IPS-NIHi7 (cell line): ENCODE measurements at regions not wholly inside any gene's neighbourhood (a gene's known extent, or its start where the extent isn't known, plus 50 kb on each side); places are given as distances from the start of the nearest gene placed in this dataset.

Experiments
- DNase-seq: peaks from one replicate; pipeline ENCODE4 v3.0.0; 2012; ENCODE audit warnings: mixed read lengths; ENCODE audit errors: extremely low spot score

DNA sequence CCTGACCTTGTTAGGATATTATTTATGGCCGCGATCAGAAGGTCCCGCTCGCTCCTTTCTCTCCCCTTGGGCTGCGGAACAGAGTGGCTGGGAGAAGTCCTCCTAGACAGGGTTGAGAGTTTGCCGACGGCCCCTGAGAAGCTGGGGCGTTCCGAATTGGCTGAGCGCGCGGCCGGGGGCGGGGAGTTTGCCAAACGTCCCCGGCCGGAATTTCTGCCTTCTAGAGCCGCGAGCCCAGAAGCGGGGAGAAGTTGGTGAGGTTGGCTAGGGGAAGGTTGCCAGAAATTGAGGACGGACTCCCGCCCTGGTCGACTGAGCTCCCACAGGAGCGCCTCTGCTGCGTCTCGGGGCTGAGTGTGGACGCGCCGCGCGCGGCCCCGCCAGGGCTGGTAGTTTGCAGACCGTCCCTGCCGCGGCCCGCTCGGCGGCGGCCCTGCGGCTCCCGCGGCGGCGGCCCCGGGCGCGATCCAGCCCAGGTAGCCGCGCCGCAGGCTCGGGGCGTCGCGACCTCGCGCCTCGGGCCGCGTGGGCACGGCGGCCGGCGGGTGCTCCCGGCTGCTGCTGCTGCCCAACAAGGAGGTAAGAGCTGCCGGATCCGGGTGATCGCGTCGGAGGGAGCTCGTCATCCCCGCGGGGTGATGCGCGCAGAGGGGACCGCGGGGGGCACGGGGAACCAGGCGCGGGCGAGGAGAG, 134.0 kb upstream of the MGAT5 start:
- peak; percentile 90 for DNase-seq

DNA sequence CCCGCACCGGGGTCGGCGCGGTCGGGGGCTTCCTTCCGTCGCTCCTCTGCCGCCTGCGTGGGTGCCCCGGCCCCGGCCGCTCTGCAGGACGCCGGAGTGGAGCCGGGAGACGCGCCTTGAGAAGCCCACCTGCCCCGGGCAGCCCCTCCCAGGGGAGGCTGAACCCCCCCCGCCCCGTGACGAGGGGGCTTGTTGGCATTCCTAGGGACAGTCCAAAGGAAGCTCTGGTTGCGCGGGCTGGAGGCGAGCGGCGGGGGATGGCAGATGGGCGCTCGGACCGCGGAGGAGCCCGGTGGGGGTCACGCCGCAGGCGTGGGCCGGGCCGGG, 133.5 kb upstream of the MGAT5 start:
- peak; percentile 44 for DNase-seq

DNA sequence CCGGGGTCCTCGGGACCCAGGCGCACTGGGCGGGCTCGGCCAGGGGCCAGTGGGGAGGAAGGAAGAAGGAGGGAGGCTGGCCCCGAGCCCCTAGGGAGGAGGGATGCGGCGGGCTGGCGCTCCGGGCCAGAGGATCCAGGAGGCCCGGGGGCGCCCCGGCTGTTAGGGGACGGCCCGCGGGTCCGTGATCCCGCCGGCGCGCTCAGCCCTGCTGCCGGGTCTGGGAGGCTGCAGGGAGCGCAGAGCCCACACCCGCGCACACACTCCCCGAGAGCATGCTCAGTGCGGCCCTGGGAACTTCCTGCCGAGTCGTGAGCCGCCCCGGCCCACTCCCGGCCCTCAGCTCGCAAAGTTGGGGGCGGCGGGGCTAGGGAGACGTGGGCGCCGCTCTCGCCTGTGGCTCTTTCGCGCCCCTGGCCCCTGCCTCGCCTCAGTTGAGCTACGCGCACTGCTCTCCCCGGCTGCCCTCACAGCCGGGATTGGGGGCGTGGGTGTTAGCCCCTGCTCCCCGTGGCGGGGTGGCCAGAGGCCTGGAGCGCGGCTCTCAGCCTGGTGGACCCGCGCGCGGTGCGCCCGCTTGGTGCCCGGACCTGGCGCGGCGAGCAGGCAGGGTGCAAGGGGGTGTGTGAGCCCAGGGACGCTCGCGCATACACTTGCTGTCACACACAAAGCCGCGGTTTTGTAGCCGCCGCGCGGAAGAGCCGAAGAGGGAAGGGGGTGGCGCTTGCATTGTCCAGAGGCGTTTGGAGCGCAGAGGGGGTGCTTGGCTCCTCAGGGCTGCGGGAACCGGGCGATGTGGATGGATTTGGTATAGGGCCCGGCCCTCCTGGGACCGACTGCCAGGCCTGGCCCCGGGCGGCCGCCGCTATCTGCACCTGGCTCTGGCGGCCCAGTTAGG, 132.9 kb upstream of the MGAT5 start:
- peak; percentile 53 for DNase-seq

DNA sequence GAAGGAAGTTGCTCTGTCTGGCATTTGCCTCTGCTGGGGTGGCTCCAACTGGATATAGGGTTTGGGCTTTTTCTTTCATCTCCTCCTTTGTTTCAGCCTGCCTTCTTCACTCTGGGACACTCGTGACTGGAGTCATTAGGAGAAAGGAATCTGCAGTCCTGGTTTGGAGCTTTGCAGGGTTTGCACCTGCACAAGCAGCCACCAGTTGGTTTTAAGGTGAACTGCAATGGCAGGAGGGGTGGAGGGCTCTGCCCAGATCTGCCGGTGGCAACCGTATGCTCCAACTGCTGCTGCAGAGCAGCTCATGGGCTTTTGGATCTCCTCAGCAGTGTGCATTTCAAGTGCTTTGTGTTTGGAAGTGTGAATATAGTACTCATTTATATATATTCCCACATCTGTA, 131.3 kb upstream of the MGAT5 start:
- DNase-seq: peak; percentile 34

DNA sequence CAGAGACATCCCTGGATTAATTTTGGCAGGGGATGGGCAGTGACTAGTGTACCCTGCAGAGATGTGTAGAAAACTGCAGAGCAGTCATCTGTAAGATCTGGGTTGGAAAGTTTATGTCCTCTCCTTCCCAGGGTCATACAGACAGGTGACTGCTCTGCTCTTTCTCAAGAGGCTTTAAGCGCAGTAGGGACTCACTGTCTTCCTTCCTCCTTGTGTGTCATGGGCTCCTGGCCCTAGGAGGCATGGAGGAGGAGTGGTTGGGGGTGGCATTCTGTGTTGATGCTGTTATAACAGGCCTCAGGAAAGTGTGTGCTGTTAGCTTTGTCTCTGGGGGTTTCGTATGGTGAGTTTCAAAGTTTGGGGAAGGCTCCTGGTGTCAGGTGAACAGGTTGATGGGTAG, 130.5 kb upstream of the MGAT5 start:
- DNase-seq: no peak

DNA sequence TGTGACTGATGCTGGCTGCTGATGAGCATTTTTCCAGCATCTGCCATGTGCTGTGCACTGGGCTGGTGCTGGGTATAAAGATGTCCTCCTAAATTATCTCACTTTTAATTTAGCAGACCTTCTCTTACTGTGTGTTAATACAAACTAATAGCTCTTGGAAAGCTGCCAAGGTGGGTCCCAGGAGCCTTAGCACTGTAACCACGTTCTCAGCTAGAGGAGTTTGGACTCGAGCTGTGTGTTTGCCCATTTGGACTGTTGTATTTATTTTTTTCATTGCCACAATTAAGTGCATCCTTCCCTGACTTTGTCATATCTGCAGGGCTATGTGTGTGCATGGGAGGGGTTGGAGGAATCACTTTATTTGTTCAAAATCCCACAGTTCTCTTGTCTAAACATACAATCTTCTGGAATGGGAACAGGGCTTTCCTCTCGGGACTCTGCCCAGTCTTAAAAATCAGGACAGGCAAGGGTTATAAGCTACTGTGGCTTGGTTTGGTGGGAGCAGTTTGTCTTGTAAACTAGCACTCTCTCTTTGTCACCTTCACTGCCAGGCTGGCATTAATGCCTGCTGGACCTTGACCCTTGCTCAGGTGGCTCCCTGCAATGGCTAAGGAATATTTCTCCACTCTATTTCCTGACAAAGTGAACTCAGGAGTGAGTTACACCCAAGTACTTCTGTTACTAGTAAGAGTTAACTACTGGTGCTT, 129.7 kb upstream of the MGAT5 start:
- no peak for DNase-seq

DNA sequence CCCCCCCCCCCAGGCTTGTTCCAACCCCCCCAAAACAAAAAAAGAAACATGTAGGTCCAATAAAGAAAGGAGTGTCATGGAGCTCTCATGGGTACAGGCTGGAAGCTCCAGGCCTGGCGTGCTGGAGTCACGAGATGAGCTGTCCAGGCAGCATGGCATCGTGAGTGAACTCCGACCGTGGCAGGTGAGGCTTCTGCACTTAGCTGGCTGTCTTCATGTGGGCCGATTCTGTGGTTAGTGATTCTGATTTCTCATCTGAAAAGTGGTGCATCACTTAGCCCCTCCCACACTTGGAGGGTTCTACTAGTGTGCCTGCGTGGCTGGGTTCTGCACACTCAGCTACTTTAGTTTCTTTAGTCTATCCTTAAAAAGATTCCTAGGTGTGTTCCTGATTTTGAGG, 126.4 kb upstream of the MGAT5 start:
- DNase-seq: no peak

DNA sequence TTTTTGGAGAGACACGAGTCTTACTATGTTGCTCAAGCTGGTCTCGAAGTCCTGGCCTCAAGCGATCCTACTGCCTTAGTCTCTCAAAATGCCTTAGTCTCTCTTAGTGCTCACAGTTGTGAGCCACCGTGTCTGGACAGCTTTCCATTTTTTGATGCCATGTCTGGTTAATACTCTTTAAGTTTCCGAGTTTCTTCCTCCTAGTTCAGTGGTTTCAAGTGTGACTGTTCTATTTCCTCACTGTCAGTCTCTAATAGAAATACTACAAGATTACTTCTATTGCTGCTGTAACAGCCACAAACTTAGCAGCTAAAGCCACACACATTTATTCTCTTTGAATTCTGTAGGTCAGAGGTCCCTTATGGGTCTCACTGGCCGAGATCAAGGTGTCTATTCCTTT, 125.1 kb upstream of the MGAT5 start:
- DNase-seq: no peak

DNA sequence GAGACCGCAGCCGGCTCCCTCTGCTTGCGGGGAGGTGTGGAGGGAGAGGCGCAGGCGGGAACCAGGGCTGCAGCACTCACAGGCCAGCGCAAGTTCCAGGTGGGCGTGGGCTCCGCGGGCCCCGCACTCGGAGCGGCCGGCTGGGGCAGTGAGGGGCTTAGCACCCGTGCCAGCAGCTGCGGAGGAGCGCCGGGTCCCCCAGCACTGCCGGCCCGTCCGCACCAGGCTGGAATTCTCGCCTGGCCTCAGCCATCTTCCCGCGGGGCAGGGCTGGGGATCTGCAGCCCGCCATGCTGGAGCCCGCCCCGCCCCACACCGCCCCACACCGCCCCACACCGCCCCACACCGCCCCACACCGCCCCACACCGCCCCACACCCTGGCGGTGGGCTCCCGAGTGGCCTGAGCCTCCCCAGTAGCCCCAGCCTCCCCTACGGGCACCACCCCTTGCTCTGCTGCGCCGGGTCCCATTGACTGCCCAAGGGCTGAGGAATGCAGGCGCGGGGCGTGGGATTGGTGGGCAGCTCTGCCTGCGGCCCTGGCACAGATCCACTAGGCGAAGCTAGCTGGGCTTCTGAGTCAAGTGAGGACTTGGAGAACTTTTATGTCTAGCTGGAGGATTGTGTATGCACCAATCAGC, 123.9 kb upstream of the MGAT5 start:
- no peak for DNase-seq

DNA sequence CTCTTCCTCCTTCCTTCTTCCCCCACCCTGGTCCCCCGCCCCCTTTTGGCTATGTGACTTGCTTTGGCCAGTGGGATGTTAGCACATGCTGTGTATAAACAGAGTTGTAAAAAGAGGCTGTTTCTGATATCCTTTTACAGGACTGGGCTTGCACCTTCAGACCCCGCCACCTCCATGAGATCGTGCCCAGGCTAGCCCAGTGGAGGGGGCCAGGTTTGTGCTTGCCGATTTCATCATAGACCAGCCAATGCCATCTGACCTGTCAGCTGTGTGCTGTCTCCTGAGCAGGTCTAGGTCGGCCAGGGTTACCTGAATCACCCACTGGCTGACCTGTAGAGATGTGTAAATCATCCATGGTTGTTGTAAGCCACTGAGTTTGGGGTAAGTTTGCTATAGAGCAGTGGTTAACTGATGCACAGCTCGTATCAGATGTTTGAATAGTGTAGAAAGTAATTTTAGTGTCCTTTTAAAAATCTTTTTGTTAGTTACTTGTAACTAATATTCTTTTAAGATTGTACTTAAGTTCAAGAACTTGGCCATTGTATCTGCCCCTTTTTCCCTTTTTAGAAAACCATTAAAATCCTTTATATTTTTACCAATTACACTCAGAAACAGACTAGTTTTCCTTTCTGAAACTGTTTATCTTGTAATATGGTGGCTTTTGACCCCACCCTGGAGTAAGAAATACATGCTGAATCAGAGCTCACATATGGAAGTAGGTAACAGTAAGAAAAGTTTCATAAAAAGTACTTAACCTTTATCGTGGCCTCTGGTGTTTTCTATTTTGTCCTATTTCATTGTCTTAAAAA, 122.0 kb upstream of the MGAT5 start:
- DNase-seq: no peak

DNA sequence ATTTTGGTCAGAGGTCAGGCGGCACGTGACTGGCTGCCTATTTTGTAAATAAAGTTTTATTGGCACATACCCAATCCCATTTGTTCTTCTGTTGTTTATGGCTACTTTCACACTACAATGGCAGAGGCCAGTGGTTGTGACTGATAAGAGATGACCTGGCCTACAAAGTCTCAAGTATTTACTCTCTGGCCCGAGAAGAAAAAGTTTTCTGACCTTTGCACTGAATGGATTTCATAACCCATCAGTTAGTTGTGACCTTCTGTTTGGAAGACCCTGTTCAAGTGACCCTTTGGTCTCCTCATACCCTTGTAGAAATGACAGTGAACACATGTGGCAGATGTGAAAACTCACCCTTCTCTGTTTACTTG, 121.4 kb upstream of the MGAT5 start:
- DNase-seq: no peak

DNA sequence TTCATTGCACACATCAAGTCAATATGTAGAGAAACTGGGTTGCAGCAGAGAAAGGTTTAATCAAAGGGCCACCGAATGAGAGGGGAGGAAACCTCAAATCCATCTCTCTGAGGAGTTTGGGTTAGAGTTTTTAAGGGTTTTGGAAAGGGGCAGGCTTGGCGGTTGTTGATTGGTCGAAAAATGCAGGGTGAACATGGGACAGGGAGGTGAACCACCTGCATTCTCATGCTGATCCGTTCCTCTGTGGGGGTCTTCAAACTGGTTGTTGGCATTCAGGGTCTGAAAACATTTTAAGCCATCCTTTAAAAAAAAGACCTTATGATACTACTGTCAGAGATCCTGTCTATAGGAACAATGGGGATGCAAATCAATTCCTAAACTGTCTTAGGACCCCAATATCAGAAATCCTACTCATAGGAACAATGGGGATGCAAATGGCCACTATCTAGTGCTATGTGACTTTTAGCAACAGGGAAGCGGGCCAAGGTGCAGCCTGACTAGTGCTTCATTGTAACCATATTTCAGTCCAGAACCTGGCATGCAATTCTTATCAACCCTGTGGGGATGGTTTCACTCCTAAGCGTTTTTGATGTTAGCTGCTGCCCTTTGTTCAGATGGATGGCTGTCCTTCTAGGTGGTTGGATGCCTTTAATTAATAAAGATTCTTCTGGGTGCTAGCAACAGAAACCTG, 120.1 kb upstream of the MGAT5 start:
- peak; percentile 31 for DNase-seq

DNA sequence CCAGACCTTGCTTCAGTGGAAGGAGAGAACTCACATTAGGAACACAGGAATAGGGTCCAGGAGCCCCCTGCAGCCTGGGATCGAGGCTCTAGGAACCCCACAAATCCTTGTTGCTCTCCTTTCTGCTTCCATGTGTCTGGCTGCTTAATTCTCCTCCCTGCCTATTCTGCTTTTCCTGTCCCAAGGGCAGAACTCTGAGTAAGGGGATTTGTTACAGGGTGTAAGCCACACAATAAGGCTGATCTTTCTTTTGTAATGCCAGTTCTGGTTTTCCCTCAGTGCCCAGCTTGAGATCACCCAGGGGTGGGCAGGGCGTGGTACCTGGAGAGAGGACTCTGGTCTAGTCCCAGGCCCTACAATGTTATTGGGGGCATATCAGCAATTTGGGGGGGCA, 119.6 kb upstream of the MGAT5 start:
- no peak for DNase-seq

DNA sequence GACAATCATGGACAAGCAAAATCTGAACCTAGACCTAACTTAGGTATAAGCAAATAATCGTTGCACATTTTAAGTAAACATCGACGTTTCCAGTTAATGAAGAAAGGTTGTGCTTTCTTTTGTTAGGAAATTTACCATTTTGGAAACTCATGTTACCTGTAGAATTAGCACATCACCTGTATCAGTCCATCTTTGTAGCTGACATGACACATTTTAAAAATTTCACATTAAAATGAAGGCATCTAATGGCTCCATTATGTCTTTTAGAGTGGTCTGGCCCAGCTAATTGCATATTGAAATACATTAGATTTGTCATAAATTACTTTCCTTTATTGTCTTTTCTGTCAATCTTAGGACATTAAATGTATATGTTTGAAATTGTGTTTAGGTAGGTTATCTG, 119.0 kb upstream of the MGAT5 start:
- DNase-seq: no peak

DNA sequence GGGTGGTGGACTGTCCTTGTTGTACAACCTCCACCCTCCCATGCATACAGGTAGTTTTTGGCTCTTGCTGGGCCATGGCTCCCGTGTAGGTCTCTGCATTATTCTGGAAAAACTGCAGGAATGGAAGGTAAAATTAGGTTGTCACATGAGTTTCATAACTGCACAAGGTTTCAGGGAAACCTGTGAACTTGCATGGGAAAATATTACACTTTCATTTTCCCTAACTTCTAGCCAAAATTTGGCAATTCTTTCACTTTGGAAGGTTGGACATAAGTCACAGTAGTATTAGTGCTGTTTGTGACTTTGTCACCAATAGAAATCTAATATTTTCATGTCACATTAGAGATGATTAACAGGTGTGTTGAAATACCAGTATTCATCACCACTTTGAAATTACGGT, 118.1 kb upstream of the MGAT5 start:
- DNase-seq: no peak

DNA sequence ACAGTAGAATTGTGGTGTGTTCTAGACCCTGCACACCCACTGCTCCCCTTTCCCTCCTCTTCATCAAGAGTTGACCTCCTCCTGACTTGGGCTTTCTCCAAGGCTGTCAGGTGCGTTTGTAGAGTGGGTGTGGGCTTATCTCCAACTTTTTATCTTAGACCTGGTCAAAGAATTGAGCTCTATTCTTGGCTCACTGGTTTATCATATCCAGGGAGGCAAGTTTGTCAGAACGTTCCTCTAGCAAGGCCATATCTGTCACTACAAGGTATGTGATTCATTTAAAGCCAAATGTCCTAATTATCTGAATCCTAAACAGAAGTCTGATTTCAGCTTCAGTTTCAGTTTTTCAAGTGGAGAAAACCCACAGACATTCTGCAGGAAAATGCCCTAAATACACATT, 117.1 kb upstream of the MGAT5 start:
- DNase-seq: no peak

DNA sequence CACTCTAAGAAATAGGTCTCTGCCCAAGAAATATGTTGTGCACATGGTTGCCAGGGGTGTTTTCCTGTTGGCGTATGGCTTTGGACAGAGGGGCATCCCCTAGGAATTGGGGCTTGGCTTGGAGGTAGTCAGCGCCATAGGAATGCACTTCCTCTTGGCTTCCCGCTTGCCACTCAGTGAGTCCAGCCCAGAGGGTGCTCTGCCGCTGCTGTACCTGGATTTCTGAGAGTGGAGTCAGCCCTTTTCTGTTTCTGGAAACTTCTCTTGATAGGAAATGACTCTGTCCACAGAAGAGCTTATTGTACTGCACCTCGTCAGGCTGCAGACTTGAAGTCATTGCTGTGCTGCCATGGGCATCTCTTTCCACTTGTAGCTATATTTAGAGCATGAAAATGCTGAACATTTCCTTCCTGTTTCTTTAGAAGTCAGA, 116.7 kb upstream of the MGAT5 start:
- DNase-seq: no peak

DNA sequence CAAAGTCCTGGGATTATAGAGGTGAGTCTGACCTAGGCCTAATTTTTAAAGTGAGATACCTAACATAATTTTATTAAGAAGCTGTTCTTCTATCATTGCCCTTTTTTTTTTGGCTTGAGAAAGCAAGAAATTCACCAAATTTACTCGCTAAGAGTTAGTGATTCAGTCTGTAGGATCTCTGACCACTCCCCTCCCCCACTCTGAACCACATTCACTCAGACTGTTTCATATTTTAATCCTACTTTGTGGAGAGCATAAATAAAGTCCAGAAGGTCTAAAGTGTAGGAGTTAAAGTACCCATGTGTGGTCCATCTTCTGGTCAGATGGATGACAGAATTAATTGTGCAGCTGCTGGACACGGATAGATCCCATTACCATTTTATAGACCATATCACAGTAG, 115.8 kb upstream of the MGAT5 start:
- DNase-seq: no peak

DNA sequence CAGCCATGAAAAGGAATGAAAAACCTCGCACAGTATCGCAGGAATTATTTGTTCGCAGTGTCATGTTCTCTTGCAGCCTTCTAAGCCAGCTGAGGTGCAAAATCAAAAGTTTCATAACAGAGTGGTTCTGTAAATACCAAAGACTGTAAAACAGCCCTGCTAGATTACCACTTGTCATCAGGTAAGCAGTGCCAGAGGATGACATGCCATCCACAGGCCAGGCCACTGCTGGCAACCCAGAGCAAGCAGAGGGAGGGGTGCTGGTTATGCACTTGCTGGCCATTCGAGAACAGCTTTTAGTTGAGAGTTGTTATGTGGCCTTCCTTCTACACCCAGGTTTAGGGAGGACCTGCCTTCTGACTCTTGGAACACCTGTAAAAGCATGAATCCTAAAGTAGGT, 114.3 kb upstream of the MGAT5 start:
- no peak for DNase-seq

DNA sequence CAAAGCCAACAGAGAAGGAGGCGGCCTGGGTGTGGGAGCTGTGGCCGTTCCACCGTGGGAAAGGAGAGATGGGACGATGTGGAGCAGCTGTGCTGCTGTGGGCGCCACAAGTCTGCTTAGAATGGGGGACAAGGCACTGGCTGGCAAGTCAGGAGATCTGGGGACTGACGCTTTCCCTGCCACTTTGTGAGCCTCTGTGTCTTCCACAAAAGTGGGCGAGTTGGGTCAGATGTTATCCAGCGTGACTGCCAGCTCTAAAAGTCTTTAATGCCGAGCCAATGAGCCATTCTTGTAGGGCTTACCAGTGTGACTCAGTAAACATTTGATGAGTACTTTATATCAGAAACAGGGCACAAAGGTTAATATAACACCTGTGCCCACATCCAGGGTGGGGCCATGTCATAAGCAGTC, 113.6 kb upstream of the MGAT5 start:
- no peak for DNase-seq
